Activated CD4-positive, alpha-beta T cell treated with anti-CD3 and anti-CD28 coated beads, Interleukin-2, amount 10 ng/mL, durations not matched to agents 7 days and 5 days (primary cell): ENCODE measurements at regions not wholly inside any gene's neighbourhood (a gene's known extent, or its start where the extent isn't known, plus 50 kb on each side); places are given as distances from the start of the nearest gene placed in this dataset.
"Not testable (repeated sequence)": the region's sequence is repeated elsewhere in the genome, so short reads cannot be mapped to it uniquely, and the experiment has no call there.

Source experiments
- CTCF ChIA-PET: fragments of 350-600 bp; sonication (Branson Sonifier 250); formaldehyde crosslinking; loops from one replicate; lab custom pipeline; 2021; ENCODE audit warnings: antibody characterized with exemption; lab: Charles Lee
- POLR2A ChIA-PET: fragments of 350-600 bp; sonication (Branson Sonifier 250); formaldehyde crosslinking; loops from one replicate; lab custom pipeline; 2021; ENCODE audit warnings: antibody characterized with exemption; lab: Charles Lee
- DNase-seq: peaks from one replicate; pipeline ENCODE4 v3.0.0-alpha.2; 2020
- H3K27ac Mint-ChIP-seq: one replicate; pipeline ENCODE4 v1.8.0; 2021; ENCODE audit warnings: mild to moderate bottlenecking, moderate library complexity, mixed read lengths
- H3K27me3 Mint-ChIP-seq: one replicate; pipeline ENCODE4 v1.8.0; 2021; ENCODE audit warnings: mixed read lengths
- H3K36me3 Mint-ChIP-seq: one replicate; pipeline ENCODE4 v1.8.0; 2021; ENCODE audit warnings: low read depth, mixed read lengths
- H3K4me1 Mint-ChIP-seq: one replicate; pipeline ENCODE4 v1.8.0; 2021; ENCODE audit warnings: mixed read lengths
- H3K4me3 Mint-ChIP-seq: one replicate; pipeline ENCODE4 v1.8.0; 2021; ENCODE audit warnings: mild to moderate bottlenecking, moderate library complexity, mixed read lengths
- H3K9me3 Mint-ChIP-seq: one replicate; pipeline ENCODE4 v1.8.0; 2021; ENCODE audit warnings: mixed read lengths

- POLR2A ChIA-PET: no interaction called here
- CTCF ChIA-PET: no interaction called here
- DNase-seq: no peak
- no peak overlapping the region for H3K4me3 Mint-ChIP-seq
- H3K36me3 Mint-ChIP-seq: no peaks in the 10 kb centered on the region
- no peaks in the 10 kb centered on the region for H3K9me3 Mint-ChIP-seq
- no peaks in the 10 kb centered on the region for H3K4me1 Mint-ChIP-seq
- no peaks in the 10 kb centered on the region for H3K27me3 Mint-ChIP-seq
- no peak overlapping the region for H3K27ac Mint-ChIP-seq
Observed at GRCh38 chr9:115690786-115691496, 462.6 kb upstream of the PAPPA start.

- POLR2A ChIA-PET: no interaction called here
- H3K27me3 Mint-ChIP-seq: no peaks in the 10 kb centered on the region
- no peak overlapping the region for H3K4me3 Mint-ChIP-seq
- H3K4me1 Mint-ChIP-seq: no peaks in the 10 kb centered on the region
- no peaks in the 10 kb centered on the region for H3K36me3 Mint-ChIP-seq
- H3K27ac Mint-ChIP-seq: no peak overlapping the region
- H3K9me3 Mint-ChIP-seq: no peaks in the 10 kb centered on the region
- CTCF ChIA-PET: no interaction called here
- DNase-seq: no peak
Observed at GRCh38 chr9:115691693-115692092, 461.9 kb upstream of the PAPPA start.

- DNase-seq, H3K4me3 Mint-ChIP-seq, H3K27me3 Mint-ChIP-seq, H3K4me1 Mint-ChIP-seq, POLR2A ChIA-PET, H3K27ac Mint-ChIP-seq, H3K36me3 Mint-ChIP-seq, CTCF ChIA-PET, H3K9me3 Mint-ChIP-seq: not testable (repeated sequence)
Observed at GRCh38 chr9:115692868-115693267, 460.7 kb upstream of the PAPPA start.

GRCh38 chr9:115694014-115694413 lies 459.6 kb upstream of the PAPPA start:
- Mint-ChIP-seq H3K4me3 (no peak overlapping the region), H3K9me3 (no peaks in the 10 kb centered on the region), H3K4me1 (no peaks in the 10 kb centered on the region), H3K36me3 (no peaks in the 10 kb centered on the region), H3K27ac (no peak overlapping the region), H3K27me3 (no peaks in the 10 kb centered on the region)
- ChIA-PET POLR2A (no interaction called here), CTCF (no interaction called here)
- no peak for DNase-seq

- ChIA-PET POLR2A (no interaction called here), CTCF (no interaction called here)
- no peak overlapping the region for H3K27ac Mint-ChIP-seq
- H3K9me3 Mint-ChIP-seq: no peaks in the 10 kb centered on the region
- H3K4me1 Mint-ChIP-seq: no peaks in the 10 kb centered on the region
- no peak overlapping the region for H3K4me3 Mint-ChIP-seq
- H3K27me3 Mint-ChIP-seq: no peaks in the 10 kb centered on the region
- no peaks in the 10 kb centered on the region for H3K36me3 Mint-ChIP-seq
- DNase-seq: no peak
Observed at GRCh38 chr9:115694991-115695390, 458.6 kb upstream of the PAPPA start.

- ChIA-PET POLR2A (no interaction called here), CTCF (no interaction called here)
- Mint-ChIP-seq H3K27me3 (no peaks in the 10 kb centered on the region), H3K36me3 (no peaks in the 10 kb centered on the region), H3K4me3 (no peak overlapping the region), H3K27ac (no peak overlapping the region), H3K9me3 (peaks cover 1% of the 10 kb centered on the region), H3K4me1 (no peaks in the 10 kb centered on the region)
- DNase-seq: no peak
Observed at GRCh38 chr9:115712981-115713380, 440.6 kb upstream of the PAPPA start.

GRCh38 chr9:115715666-115716065 lies 437.9 kb upstream of the PAPPA start:
- DNase-seq: no peak
- ChIA-PET POLR2A (no interaction called here), CTCF (no interaction called here)
- no peaks in the 10 kb centered on the region for H3K36me3 Mint-ChIP-seq
- no peak overlapping the region for H3K4me3 Mint-ChIP-seq
- no peaks in the 10 kb centered on the region for H3K4me1 Mint-ChIP-seq
- no peaks in the 10 kb centered on the region for H3K27me3 Mint-ChIP-seq
- H3K27ac Mint-ChIP-seq: no peak overlapping the region
- peaks cover 1% of the 10 kb centered on the region for H3K9me3 Mint-ChIP-seq

- Mint-ChIP-seq H3K36me3 (no peaks in the 10 kb centered on the region), H3K4me1 (no peaks in the 10 kb centered on the region), H3K9me3 (peaks cover 1% of the 10 kb centered on the region), H3K27ac (no peak overlapping the region), H3K27me3 (no peaks in the 10 kb centered on the region), H3K4me3 (no peak overlapping the region)
- POLR2A ChIA-PET: no interaction called here
- no peak for DNase-seq
- CTCF ChIA-PET: no interaction called here
Observed at GRCh38 chr9:115717298-115717697, 436.3 kb upstream of the PAPPA start.

- Mint-ChIP-seq H3K27me3 (no peaks in the 10 kb centered on the region), H3K27ac (no peak overlapping the region), H3K9me3 (peaks cover 1% of the 10 kb centered on the region), H3K4me3 (no peak overlapping the region), H3K4me1 (no peaks in the 10 kb centered on the region), H3K36me3 (no peaks in the 10 kb centered on the region)
- DNase-seq: no peak
- POLR2A ChIA-PET: no interaction called here
- CTCF ChIA-PET: no interaction called here
Observed at GRCh38 chr9:115717711-115718173, 435.8 kb upstream of the PAPPA start.

GRCh38 chr9:115730396-115730795 lies 423.2 kb upstream of the PAPPA start:
- H3K27ac Mint-ChIP-seq: no peak overlapping the region
- H3K4me3 Mint-ChIP-seq: no peak overlapping the region
- H3K9me3 Mint-ChIP-seq: peaks cover 5% of the 10 kb centered on the region
- DNase-seq: no peak
- no peaks in the 10 kb centered on the region for H3K4me1 Mint-ChIP-seq
- H3K27me3 Mint-ChIP-seq: no peaks in the 10 kb centered on the region
- CTCF ChIA-PET: no interaction called here
- POLR2A ChIA-PET: no interaction called here
- H3K36me3 Mint-ChIP-seq: no peaks in the 10 kb centered on the region

- Mint-ChIP-seq H3K36me3 (no peaks in the 10 kb centered on the region), H3K4me1 (no peaks in the 10 kb centered on the region), H3K27me3 (no peaks in the 10 kb centered on the region), H3K27ac (no peak overlapping the region), H3K4me3 (no peak overlapping the region), H3K9me3 (peaks cover 5% of the 10 kb centered on the region)
- no peak for DNase-seq
- POLR2A ChIA-PET: no interaction called here
- CTCF ChIA-PET: no interaction called here
Observed at GRCh38 chr9:115730845-115731244, 422.7 kb upstream of the PAPPA start.

GRCh38 chr9:115733318-115734110 lies 420.1 kb upstream of the PAPPA start:
- Mint-ChIP-seq H3K4me1 (no peaks in the 10 kb centered on the region), H3K36me3 (no peaks in the 10 kb centered on the region), H3K4me3 (no peak overlapping the region), H3K9me3 (peaks cover 1% of the 10 kb centered on the region), H3K27me3 (no peaks in the 10 kb centered on the region), H3K27ac (no peak overlapping the region)
- no peak for DNase-seq
- ChIA-PET POLR2A (no interaction called here), CTCF (no interaction called here)

- POLR2A ChIA-PET: no interaction called here
- Mint-ChIP-seq H3K27me3 (no peaks in the 10 kb centered on the region), H3K36me3 (no peaks in the 10 kb centered on the region), H3K4me1 (no peaks in the 10 kb centered on the region), H3K27ac (no peak overlapping the region), H3K9me3 (no peaks in the 10 kb centered on the region), H3K4me3 (no peak overlapping the region)
- CTCF ChIA-PET: no interaction called here
- no peak for DNase-seq
Observed at GRCh38 chr9:115739096-115739875, 414.3 kb upstream of the PAPPA start.
